BJ (cell line): ENCODE measurements at regions not wholly inside any gene's neighbourhood (a gene's known extent, or its start where the extent isn't known, plus 50 kb on each side); places are given as distances from the start of the nearest gene placed in this dataset.

Source experiments
- CTCF ChIA-PET: fragments of 350-600 bp; formaldehyde crosslinking; extraction: SDS; loops from one replicate; lab custom pipeline; 2021; ENCODE audit warnings: antibody characterized with exemption, inconsistent platforms; lab: Yijun Ruan, JAX
- POLR2A ChIA-PET: fragments of 300-600 bp; sonication (Branson Sonifier 250); formaldehyde crosslinking; extraction: SDS; loops from one replicate; lab custom pipeline; 2021; ENCODE audit warnings: antibody characterized with exemption; lab: Charles Lee
- DNase-seq: peaks from one replicate; pipeline ENCODE4 v3.0.0-alpha.2; 2011; ENCODE audit warnings: low read depth
- H3K27me3 ChIP-seq: 2 replicates; pipeline ENCODE4 v1.6.0; 2011; ENCODE audit warnings: low read length; ENCODE audit not compliant: control insufficient read depth, insufficient read depth
- H3K36me3 ChIP-seq: 2 replicates; pipeline ENCODE4 v1.5.1; 2011; ENCODE audit warnings: low read length; ENCODE audit not compliant: control insufficient read depth, insufficient read depth
- H3K4me3 ChIP-seq: 2 replicates; pipeline ENCODE4 v1.5.1; 2011; ENCODE audit warnings: low read depth, mild to moderate bottlenecking, control low read depth, low read length
- CTCF ChIP-seq: IDR thresholded peaks from 2 replicates; pipeline ENCODE4 v1.5.1; 2011; ENCODE audit warnings: low read depth, mild to moderate bottlenecking, control low read depth, inconsistent platforms, low read length, moderate library complexity; ENCODE audit not compliant: insufficient read depth

GRCh38 chr6:164578616-164579015 lies 730.8 kb downstream of the C6orf118 start:
- ChIA-PET POLR2A (no interaction called here), CTCF (no interaction called here)
- Histone ChIP-seq H3K27me3 (no peaks in the 10 kb centered on the region), H3K4me3 (no peak overlapping the region), H3K36me3 (no peaks in the 10 kb centered on the region)
- DNase-seq, result no peak
- TF ChIP-seq CTCF, result no peak

GRCh38 chr6:164570801-164571200 lies 738.6 kb downstream of the C6orf118 start:
- H3K4me3 ChIP-seq, result no peak overlapping the region
- no peaks in the 10 kb centered on the region for H3K27me3 ChIP-seq
- TF ChIP-seq CTCF, result no peak
- H3K36me3 ChIP-seq, result no peaks in the 10 kb centered on the region
- no peak for DNase-seq
- POLR2A ChIA-PET, result no interaction called here
- CTCF ChIA-PET, result no interaction called here

GRCh38 chr6:164569509-164569908 lies 739.9 kb downstream of the C6orf118 start:
- Histone ChIP-seq H3K27me3 (no peaks in the 10 kb centered on the region), H3K4me3 (no peak overlapping the region), H3K36me3 (no peaks in the 10 kb centered on the region)
- DNase-seq, result no peak
- TF ChIP-seq CTCF, result no peak
- ChIA-PET CTCF (no interaction called here), POLR2A (no interaction called here)

- ChIA-PET CTCF (no interaction called here), POLR2A (no interaction called here)
- Histone ChIP-seq H3K27me3 (no peaks in the 10 kb centered on the region), H3K36me3 (no peaks in the 10 kb centered on the region), H3K4me3 (no peak overlapping the region)
- TF ChIP-seq CTCF, result no peak
- DNase-seq, result no peak
Measured at GRCh38 chr6:164563924-164564323, 745.5 kb downstream of the C6orf118 start.

GRCh38 chr6:164561656-164562055 lies 747.7 kb downstream of the C6orf118 start:
- H3K27me3 ChIP-seq, result no peaks in the 10 kb centered on the region
- ChIA-PET POLR2A (no interaction called here), CTCF (no interaction called here)
- no peak overlapping the region for H3K4me3 ChIP-seq
- no peak for TF ChIP-seq CTCF
- no peaks in the 10 kb centered on the region for H3K36me3 ChIP-seq
- no peak for DNase-seq
